ENCODE measurements at regions not wholly inside any gene's neighbourhood (a gene's known extent, or its start where the extent isn't known, plus 50 kb on each side); places are given as distances from the start of the nearest gene placed in this dataset.

DNA sequence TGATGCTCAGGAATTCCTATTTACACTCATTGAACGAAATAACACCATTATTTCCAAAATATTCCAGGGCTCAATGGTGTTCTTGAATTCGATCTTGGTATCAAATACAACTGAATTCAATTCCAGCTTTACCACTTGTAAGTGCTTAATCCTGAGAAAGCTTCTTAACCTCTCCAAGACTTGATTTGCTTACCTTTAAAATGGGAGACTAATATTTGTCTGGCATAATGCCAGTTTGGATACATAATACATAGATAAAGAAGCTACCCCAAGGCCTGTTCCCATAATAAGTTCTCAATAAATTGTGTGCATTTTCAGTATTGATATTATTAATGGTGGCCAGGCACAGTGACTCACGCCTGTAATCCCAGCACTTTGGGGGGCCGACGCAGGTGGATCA lies 368.9 kb upstream of the MAF start:
- FAIRE-seq (no peak), DNase-seq (no peak)
- no peak overlapping the region for H3K27ac ChIP-seq (ENCODE audit: low read depth in 1 of 3, low read length in 2 of 3)
- no peaks in the 10 kb centered on the region for H3K9me3 ChIP-seq (ENCODE audit: control insufficient read depth in 2 of 2, insufficient read depth in 1 of 2, low read depth in 1 of 2, low read length in 1 of 2)
- no peak overlapping the region for H3K4me3 ChIP-seq (ENCODE audit: low read depth in 1 of 3, low read length in 3 of 3)
- no peaks in the 10 kb centered on the region for H3K36me3 ChIP-seq (ENCODE audit: control insufficient read depth in 3 of 3, insufficient read depth in 2 of 3, low read depth in 1 of 3, low read length in 3 of 3)
- H3K4me1 ChIP-seq (ENCODE audit: control insufficient read depth in 3 of 3, insufficient read depth in 2 of 3, low read depth in 1 of 3, low read length in 2 of 3) = peaks cover 0 to 6% (median 0%) of the 10 kb centered on the region in 3 donors
- 90 to 95% (median 92%) methylated on average over 5 of the region's 5 CpGs for WGBS, 3 donors
- H3K27me3 ChIP-seq (ENCODE audit: control insufficient read depth in 3 of 3, insufficient read depth in 3 of 3, low read length in 3 of 3) = no peaks in the 10 kb centered on the region

DNA sequence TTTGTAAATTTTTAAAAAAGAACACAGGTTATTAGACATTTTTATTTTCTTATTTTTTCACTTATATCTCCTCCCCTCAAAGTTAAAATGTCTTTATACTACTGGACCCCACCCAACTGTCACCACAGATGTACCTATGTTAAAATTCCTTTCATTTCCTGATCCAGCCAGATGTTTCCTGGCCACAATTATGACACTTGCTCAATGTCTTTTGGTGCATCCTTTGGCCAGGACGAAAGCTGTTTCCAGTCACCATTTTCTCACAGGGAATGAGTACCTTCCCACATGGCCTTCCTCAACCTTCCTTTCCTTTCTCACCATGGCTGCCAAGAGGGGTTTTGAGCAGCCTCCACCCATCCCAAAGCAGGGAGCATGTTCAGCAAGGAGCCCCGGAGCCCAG lies 365.7 kb upstream of the MAF start:
- 70 to 89% (median 82%) methylated on average over 2 of the region's 2 CpGs for WGBS, 3 donors
- Histone ChIP-seq H3K36me3 (ENCODE audit: control insufficient read depth in 3 of 3, insufficient read depth in 2 of 3, low read depth in 1 of 3, low read length in 3 of 3) (no peaks in the 10 kb centered on the region), H3K4me1 (ENCODE audit: control insufficient read depth in 3 of 3, insufficient read depth in 2 of 3, low read depth in 1 of 3, low read length in 2 of 3) (peaks cover 0 to 6% (median 0%) of the 10 kb centered on the region in 3 donors), H3K4me3 (ENCODE audit: low read depth in 1 of 3, low read length in 3 of 3) (no peak overlapping the region), H3K27ac (ENCODE audit: low read depth in 1 of 3, low read length in 2 of 3) (no peak overlapping the region), H3K9me3 (ENCODE audit: control insufficient read depth in 2 of 2, insufficient read depth in 1 of 2, low read depth in 1 of 2, low read length in 1 of 2) (no peaks in the 10 kb centered on the region), H3K27me3 (ENCODE audit: control insufficient read depth in 3 of 3, insufficient read depth in 3 of 3, low read length in 3 of 3) (no peaks in the 10 kb centered on the region)
- FAIRE-seq = no peak
- DNase-seq = no peak

DNA sequence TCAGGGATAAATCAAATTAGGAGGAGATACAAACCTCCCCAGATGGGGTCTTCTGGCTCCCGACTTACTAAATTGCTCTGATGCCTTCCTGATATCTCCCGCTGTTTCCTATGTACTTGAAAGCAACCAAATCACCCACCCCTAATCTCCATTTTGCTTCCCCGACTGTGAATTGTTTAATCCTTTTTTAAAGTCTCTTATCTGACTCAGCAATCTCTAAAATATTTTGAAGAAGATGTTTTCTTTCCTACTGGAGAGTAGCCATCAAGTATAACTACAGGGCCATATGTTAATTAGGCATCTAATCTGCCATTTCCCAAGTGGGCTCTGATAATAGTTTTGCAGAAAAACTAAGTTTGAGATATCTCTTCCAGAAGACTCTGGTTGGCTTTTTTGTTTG lies 365.2 kb upstream of the MAF start:
- no peak overlapping the region for H3K4me3 ChIP-seq (ENCODE audit: low read depth in 1 of 3, low read length in 3 of 3)
- H3K9me3 ChIP-seq (ENCODE audit: control insufficient read depth in 2 of 2, insufficient read depth in 1 of 2, low read depth in 1 of 2, low read length in 1 of 2) = no peaks in the 10 kb centered on the region
- DNase-seq = no peak
- WGBS, 3 donors = 73 to 88% (median 83%) methylated on average over 3 of the region's 3 CpGs
- H3K27me3 ChIP-seq (ENCODE audit: control insufficient read depth in 3 of 3, insufficient read depth in 3 of 3, low read length in 3 of 3) = no peaks in the 10 kb centered on the region
- no peak overlapping the region for H3K27ac ChIP-seq (ENCODE audit: low read depth in 1 of 3, low read length in 2 of 3)
- FAIRE-seq = no peak
- peaks cover 0 to 6% (median 0%) of the 10 kb centered on the region in 3 donors for H3K4me1 ChIP-seq (ENCODE audit: control insufficient read depth in 3 of 3, insufficient read depth in 2 of 3, low read depth in 1 of 3, low read length in 2 of 3)
- no peaks in the 10 kb centered on the region for H3K36me3 ChIP-seq (ENCODE audit: control insufficient read depth in 3 of 3, insufficient read depth in 2 of 3, low read depth in 1 of 3, low read length in 3 of 3)

DNA sequence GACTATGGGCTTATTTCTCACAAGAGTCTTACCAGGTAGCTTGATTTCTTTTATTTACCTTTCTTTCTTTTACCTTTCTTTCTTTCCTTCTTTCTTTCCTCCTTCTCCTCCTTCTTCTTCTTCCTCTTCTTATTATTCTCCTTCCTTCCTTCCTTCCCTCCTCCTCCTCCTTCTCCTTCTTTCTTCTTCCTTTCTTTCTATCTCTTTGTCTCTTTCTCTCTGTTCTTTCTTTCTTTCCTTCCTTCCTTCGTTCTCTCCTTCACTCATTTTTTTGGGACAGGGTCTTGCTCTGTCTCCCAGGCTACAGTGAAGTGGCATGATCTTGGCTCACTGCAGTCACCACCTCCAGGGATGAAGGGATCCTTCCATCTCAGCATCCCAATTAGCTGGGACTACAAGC lies 363.6 kb upstream of the MAF start:
- FAIRE-seq = no peak
- DNase-seq = no peak
- H3K27ac ChIP-seq (ENCODE audit: low read depth in 1 of 3, low read length in 2 of 3) = no peak overlapping the region
- H3K9me3 ChIP-seq (ENCODE audit: control insufficient read depth in 2 of 2, insufficient read depth in 1 of 2, low read depth in 1 of 2, low read length in 1 of 2) = no peaks in the 10 kb centered on the region
- peaks cover 0 to 12% (median 0%) of the 10 kb centered on the region in 3 donors for H3K4me1 ChIP-seq (ENCODE audit: control insufficient read depth in 3 of 3, insufficient read depth in 2 of 3, low read depth in 1 of 3, low read length in 2 of 3)
- no peaks in the 10 kb centered on the region for H3K27me3 ChIP-seq (ENCODE audit: control insufficient read depth in 3 of 3, insufficient read depth in 3 of 3, low read length in 3 of 3)
- 10 to 50% (median 31%) methylated on average over 1 of the region's 1 CpG for WGBS, 3 donors
- H3K36me3 ChIP-seq (ENCODE audit: control insufficient read depth in 3 of 3, insufficient read depth in 2 of 3, low read depth in 1 of 3, low read length in 3 of 3) = no peaks in the 10 kb centered on the region
- no peak overlapping the region for H3K4me3 ChIP-seq (ENCODE audit: low read depth in 1 of 3, low read length in 3 of 3)

DNA sequence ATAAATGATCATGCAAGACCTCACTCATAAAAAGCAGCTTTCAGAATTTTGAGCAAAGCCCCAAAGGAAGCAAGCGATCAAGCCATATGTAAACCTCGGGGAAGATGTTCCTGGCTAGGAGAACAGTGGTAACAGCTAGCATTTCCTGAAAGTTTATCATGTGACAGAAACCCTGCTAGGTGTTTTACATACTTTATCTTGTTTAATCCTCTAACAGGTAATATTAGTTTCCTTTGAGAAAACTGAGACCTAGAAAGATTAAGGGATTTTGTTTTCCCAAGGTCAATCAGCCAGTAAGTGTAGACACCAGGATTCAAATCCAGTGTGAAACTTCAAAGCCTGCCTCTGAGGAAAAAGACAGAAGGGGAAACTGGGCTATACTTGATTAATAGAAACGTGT lies 362.4 kb upstream of the MAF start:
- Histone ChIP-seq H3K36me3 (ENCODE audit: control insufficient read depth in 3 of 3, insufficient read depth in 2 of 3, low read depth in 1 of 3, low read length in 3 of 3) (no peaks in the 10 kb centered on the region), H3K4me3 (ENCODE audit: low read depth in 1 of 3, low read length in 3 of 3) (no peak overlapping the region), H3K9me3 (ENCODE audit: control insufficient read depth in 2 of 2, insufficient read depth in 1 of 2, low read depth in 1 of 2, low read length in 1 of 2) (no peaks in the 10 kb centered on the region), H3K27ac (ENCODE audit: low read depth in 1 of 3, low read length in 2 of 3) (no peak overlapping the region), H3K4me1 (ENCODE audit: control insufficient read depth in 3 of 3, insufficient read depth in 2 of 3, low read depth in 1 of 3, low read length in 2 of 3) (peaks cover 0 to 15% (median 4%) of the 10 kb centered on the region in 3 donors), H3K27me3 (ENCODE audit: control insufficient read depth in 3 of 3, insufficient read depth in 3 of 3, low read length in 3 of 3) (no peaks in the 10 kb centered on the region)
- FAIRE-seq (no peak), DNase-seq (no peak)
- WGBS, 3 donors = 67 to 76% (median 75%) methylated on average over 3 of the region's 3 CpGs

DNA sequence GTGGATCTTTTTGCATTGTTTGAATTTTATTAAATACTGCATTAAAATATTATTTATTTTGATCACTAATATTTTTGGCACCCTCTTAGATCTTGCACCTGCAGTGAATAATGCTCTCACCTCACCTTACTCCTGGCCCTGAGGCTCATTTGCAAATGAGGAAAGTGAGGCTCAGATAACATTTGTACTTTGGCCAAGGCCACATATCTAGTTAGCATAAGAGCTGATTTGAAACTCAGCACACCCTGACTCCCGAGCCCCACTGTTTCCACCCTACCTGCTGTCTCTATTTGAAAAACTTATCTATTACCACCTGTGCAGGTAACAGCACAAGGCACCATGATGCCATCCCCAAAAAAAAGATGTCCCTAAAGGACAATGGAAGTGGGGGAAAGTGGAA lies 358.7 kb upstream of the MAF start:
- peaks cover 0 to 21% (median 4%) of the 10 kb centered on the region in 3 donors for H3K4me1 ChIP-seq (ENCODE audit: control insufficient read depth in 3 of 3, insufficient read depth in 2 of 3, low read depth in 1 of 3, low read length in 2 of 3)
- no peaks in the 10 kb centered on the region for H3K27me3 ChIP-seq (ENCODE audit: control insufficient read depth in 3 of 3, insufficient read depth in 3 of 3, low read length in 3 of 3)
- no peak overlapping the region for H3K4me3 ChIP-seq (ENCODE audit: low read depth in 1 of 3, low read length in 3 of 3)
- peak; percentile 68 to 85 for DNase-seq
- no peak overlapping the region for H3K27ac ChIP-seq (ENCODE audit: low read depth in 1 of 3, low read length in 2 of 3)
- H3K9me3 ChIP-seq (ENCODE audit: control insufficient read depth in 2 of 2, insufficient read depth in 1 of 2, low read depth in 1 of 2, low read length in 1 of 2) = no peaks in the 10 kb centered on the region
- no peak for FAIRE-seq
- H3K36me3 ChIP-seq (ENCODE audit: control insufficient read depth in 3 of 3, insufficient read depth in 2 of 3, low read depth in 1 of 3, low read length in 3 of 3) = no peaks in the 10 kb centered on the region
- WGBS, 3 donors = 13 to 61% (median 29%) methylated on average over 1 of the region's 1 CpG

DNA sequence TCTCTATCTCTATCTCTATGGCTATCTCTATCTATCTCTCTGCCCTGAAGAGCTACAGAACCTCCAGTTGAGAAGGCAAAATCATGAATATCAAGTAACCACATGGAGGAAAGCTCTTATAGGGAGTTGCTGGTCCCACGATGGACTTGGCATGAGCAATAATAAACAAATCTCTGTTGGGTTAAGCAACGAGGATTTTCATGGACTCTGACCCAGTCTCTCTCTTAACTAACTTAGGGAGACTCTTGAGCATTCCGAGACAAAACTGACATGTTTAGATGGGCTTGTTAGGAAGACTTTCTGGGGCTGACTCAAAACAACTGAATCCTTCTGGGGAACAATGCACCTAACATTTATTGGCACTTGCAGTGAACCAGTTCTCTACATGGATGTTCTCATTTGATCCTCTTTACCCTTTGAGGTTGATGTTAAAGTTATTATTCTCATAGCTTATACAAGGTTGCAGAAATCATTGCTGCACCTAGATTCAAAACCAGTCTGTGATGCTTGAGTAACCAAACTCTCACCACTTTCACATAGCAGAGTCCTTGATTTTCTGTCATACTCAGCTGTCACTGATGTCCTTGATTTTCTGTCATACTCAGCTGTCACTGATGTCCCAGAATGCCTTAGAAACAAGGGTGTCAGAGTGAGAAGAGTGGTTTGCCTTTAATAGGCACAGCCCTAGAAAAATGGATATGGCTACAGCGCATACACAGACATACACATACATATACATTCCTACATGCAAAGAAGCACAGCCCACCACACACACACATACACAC lies 354.6 kb upstream of the MAF start:
- Histone ChIP-seq H3K27me3 (ENCODE audit: control insufficient read depth in 3 of 3, insufficient read depth in 3 of 3, low read length in 3 of 3) (no peaks in the 10 kb centered on the region), H3K9me3 (ENCODE audit: control insufficient read depth in 2 of 2, insufficient read depth in 1 of 2, low read depth in 1 of 2, low read length in 1 of 2) (no peaks in the 10 kb centered on the region), H3K4me3 (ENCODE audit: low read depth in 1 of 3, low read length in 3 of 3) (no peak overlapping the region), H3K27ac (ENCODE audit: low read depth in 1 of 3, low read length in 2 of 3) (no peak overlapping the region), H3K36me3 (ENCODE audit: control insufficient read depth in 3 of 3, insufficient read depth in 2 of 3, low read depth in 1 of 3, low read length in 3 of 3) (no peaks in the 10 kb centered on the region), H3K4me1 (ENCODE audit: control insufficient read depth in 3 of 3, insufficient read depth in 2 of 3, low read depth in 1 of 3, low read length in 2 of 3) (peaks cover 0 to 19% (median 4%) of the 10 kb centered on the region in 3 donors)
- FAIRE-seq (no peak), DNase-seq (peak; percentile 40 to 54)
- WGBS, 3 donors = 34 to 50% (median 39%) methylated on average over 4 of the region's 4 CpGs

DNA sequence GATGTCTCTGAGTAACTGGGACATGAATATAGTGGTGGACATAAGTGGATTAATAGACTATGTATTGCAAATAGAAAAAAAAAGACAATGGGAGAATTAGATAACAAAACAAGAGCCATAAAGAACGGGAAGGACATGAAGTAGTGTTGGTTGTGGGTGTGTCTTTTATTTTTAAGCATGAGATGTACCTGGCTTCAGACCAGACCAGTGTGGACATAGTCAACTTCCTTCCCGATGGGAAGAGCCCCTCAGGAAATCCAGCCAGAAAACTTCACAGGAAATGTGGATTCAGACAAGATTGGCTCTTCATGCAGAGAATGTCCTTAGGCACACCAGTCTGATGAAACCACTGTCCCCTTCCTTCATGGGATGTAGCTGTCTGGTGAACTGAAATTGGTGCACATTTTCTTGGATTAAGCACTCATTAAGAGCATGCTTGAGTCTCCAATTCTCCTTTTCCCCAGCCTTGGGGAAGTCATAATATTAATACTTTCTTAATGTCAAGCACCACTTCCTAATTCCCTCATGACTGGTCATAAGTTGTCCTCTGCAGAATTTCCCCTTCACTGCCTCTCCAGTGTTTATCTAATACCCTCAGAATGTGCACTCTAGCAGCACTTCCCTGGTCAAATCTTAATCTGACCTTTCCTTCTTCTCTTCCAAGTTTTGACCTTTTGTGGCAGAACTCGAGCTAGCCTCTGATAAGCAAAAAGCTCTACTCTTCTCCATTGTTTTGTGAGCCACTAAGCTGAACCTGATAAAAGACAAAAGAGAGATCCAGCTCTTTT lies 350.6 kb upstream of the MAF start:
- peaks cover 0 to 6% (median 0%) of the 10 kb centered on the region in 3 donors for H3K4me1 ChIP-seq (ENCODE audit: control insufficient read depth in 3 of 3, insufficient read depth in 2 of 3, low read depth in 1 of 3, low read length in 2 of 3)
- no peak for DNase-seq
- 53 to 61% (median 57%) methylated on average over 3 of the region's 3 CpGs for WGBS, 3 donors
- no peaks in the 10 kb centered on the region for H3K9me3 ChIP-seq (ENCODE audit: control insufficient read depth in 2 of 2, insufficient read depth in 1 of 2, low read depth in 1 of 2, low read length in 1 of 2)
- H3K27me3 ChIP-seq (ENCODE audit: control insufficient read depth in 3 of 3, insufficient read depth in 3 of 3, low read length in 3 of 3) = no peaks in the 10 kb centered on the region
- H3K36me3 ChIP-seq (ENCODE audit: control insufficient read depth in 3 of 3, insufficient read depth in 2 of 3, low read depth in 1 of 3, low read length in 3 of 3) = no peaks in the 10 kb centered on the region
- H3K4me3 ChIP-seq (ENCODE audit: low read depth in 1 of 3, low read length in 3 of 3) = no peak overlapping the region
- H3K27ac ChIP-seq (ENCODE audit: low read depth in 1 of 3, low read length in 2 of 3) = no peak overlapping the region
- FAIRE-seq = no peak

Data from small intestine (tissue), 7 donors.